IMR-90 (cell line): ENCODE measurements at regions not wholly inside any gene's neighbourhood (a gene's known extent, or its start where the extent isn't known, plus 50 kb on each side); places are given as distances from the start of the nearest gene placed in this dataset.

Experiments
- ATAC-seq: fragments of 200-7000 bp; cut with Tn5 transposase; 2 replicates; pipeline ENCODE4 v1.9.1; 2020; ENCODE audit warnings: low read depth, mild to moderate bottlenecking, moderate library complexity
- BruUV-seq: library from RNA; stranded (reverse); fragments of 400-500 nt; replicated peaks from 2 replicates; lab custom pipeline; 2021; lab: Mats Ljungman, UMichigan
- CTCF ChIA-PET: fragments of 300-600 bp; formaldehyde crosslinking; extraction: SDS; loops from one replicate; lab custom pipeline; 2021; ENCODE audit warnings: antibody characterized with exemption; lab: Yijun Ruan, JAX
- POLR2A ChIA-PET: fragments of 300-600 bp; sonication (Branson Sonifier 250); formaldehyde crosslinking; loops from one replicate; lab custom pipeline; 2022; ENCODE audit warnings: antibody characterized with exemption; ENCODE audit not compliant: unreplicated experiment; lab: Charles Lee
- DNase-seq: peaks from one replicate; pipeline ENCODE4 v3.0.0; 2013
- H2AFZ ChIP-seq: replicated peaks from 2 replicates; pipeline ENCODE3; 2013; ENCODE audit warnings: low read length, mild to moderate bottlenecking; ENCODE audit not compliant: poor library complexity
- H2AK5ac ChIP-seq: 2 replicates; pipeline ENCODE4 v1.6.1; 2013; ENCODE audit warnings: low read depth, low read length, inconsistent platforms
- H2AK9ac ChIP-seq: replicated peaks from 2 replicates; pipeline ENCODE3; 2013; ENCODE audit warnings: mild to moderate bottlenecking, low read depth, low read length, moderate library complexity; ENCODE audit not compliant: poor library complexity
- H2BK120ac ChIP-seq: 2 replicates; pipeline ENCODE4 v1.6.1; 2013; ENCODE audit warnings: low read depth, low read length, inconsistent platforms
- H2BK15ac ChIP-seq: 3 replicates; pipeline ENCODE4 v1.6.1; 2013; ENCODE audit warnings: low read depth, low read length, inconsistent platforms
- H2BK20ac ChIP-seq: 2 replicates; pipeline ENCODE4 v1.6.1; 2013; ENCODE audit warnings: low read depth, mild to moderate bottlenecking, inconsistent platforms, low read length, moderate library complexity
- H2BK5ac ChIP-seq: 2 replicates; pipeline ENCODE4 v1.6.1; 2013; ENCODE audit warnings: mild to moderate bottlenecking, low read depth, low read length, inconsistent platforms; ENCODE audit not compliant: poor library complexity, severe bottlenecking
- H3K14ac ChIP-seq: replicated peaks from 2 replicates; pipeline ENCODE4 v1.6.1; 2013; ENCODE audit warnings: low read depth, low read length, inconsistent platforms
- H3K18ac ChIP-seq: 2 replicates; pipeline ENCODE4 v1.6.1; 2013; ENCODE audit warnings: low read depth, low read length, control low read depth
- H3K23ac ChIP-seq: 2 replicates; pipeline ENCODE4 v1.6.1; 2013; ENCODE audit warnings: low read depth, low read length, inconsistent platforms
- H3K27ac ChIP-seq: 2 replicates; pipeline ENCODE4 v1.5.1; 2013; ENCODE audit warnings: mild to moderate bottlenecking, control low read depth, low read length; ENCODE audit not compliant: insufficient read depth
- H3K27me3 ChIP-seq: 2 replicates; pipeline ENCODE4 v1.6.1; 2013; ENCODE audit warnings: low read length; ENCODE audit not compliant: control insufficient read depth, insufficient read depth
- H3K36me3 ChIP-seq: 2 replicates; pipeline ENCODE4 v1.6.1; 2013; ENCODE audit warnings: low read length, mixed read lengths; ENCODE audit not compliant: control insufficient read depth, insufficient read depth
- H3K4ac ChIP-seq: 2 replicates; pipeline ENCODE4 v1.6.1; 2013; ENCODE audit warnings: low read depth, low read length, inconsistent platforms
- H3K4me1 ChIP-seq: 2 replicates; pipeline ENCODE4 v1.6.1; 2013; ENCODE audit warnings: low read length, mixed read lengths; ENCODE audit not compliant: control insufficient read depth, insufficient read depth
- H3K4me2 ChIP-seq: 2 replicates; pipeline ENCODE4 v1.6.1; 2013; ENCODE audit warnings: low read depth, mild to moderate bottlenecking, control low read depth, low read length, moderate library complexity
- H3K4me3 ChIP-seq: 2 replicates; pipeline ENCODE4 v1.5.1; 2013; ENCODE audit warnings: low read depth, mild to moderate bottlenecking, control low read depth, low read length, moderate library complexity; ENCODE audit not compliant: insufficient read depth
- H3K56ac ChIP-seq: 2 replicates; pipeline ENCODE4 v1.6.1; 2013; ENCODE audit warnings: low read length, inconsistent platforms; ENCODE audit not compliant: insufficient read depth; ENCODE audit errors: extremely low read depth
- H3K79me1 ChIP-seq, 2 experiments: 2 replicates each; pipeline ENCODE4 v1.6.1; 2013; ENCODE audit warnings: low read length in 2 of 2, inconsistent platforms in 1 of 2, low read depth in 1 of 2
- H3K9ac ChIP-seq: 2 replicates; pipeline ENCODE4 v1.6.1; 2013; ENCODE audit warnings: low read depth, low read length, control low read depth
- H3K9me1 ChIP-seq: 2 replicates; pipeline ENCODE4 v1.6.1; 2013; ENCODE audit warnings: low read length, inconsistent platforms; ENCODE audit not compliant: insufficient read depth
- H3K9me3 ChIP-seq: 2 replicates; pipeline ENCODE4 v1.6.1; 2013; ENCODE audit warnings: low read length; ENCODE audit not compliant: control insufficient read depth, insufficient read depth
- H4K20me1 ChIP-seq: 2 replicates; pipeline ENCODE4 v1.6.1; 2013; ENCODE audit warnings: low read length, inconsistent platforms; ENCODE audit not compliant: insufficient read depth
- H4K5ac ChIP-seq: 2 replicates; pipeline ENCODE4 v1.6.1; 2013; ENCODE audit warnings: mild to moderate bottlenecking, low read depth, low read length, control low read depth
- H4K8ac ChIP-seq, 2 experiments: 2 replicates each; pipeline ENCODE4 v1.6.1; 2013; ENCODE audit warnings: low read depth in 2 of 2, low read length in 2 of 2, control low read depth in 1 of 2, inconsistent platforms in 1 of 2
- H4K91ac ChIP-seq: 2 replicates; pipeline ENCODE4 v1.6.1; 2013; ENCODE audit warnings: low read depth, low read length, inconsistent platforms; ENCODE audit not compliant: insufficient read depth
- CEBPB ChIP-seq: IDR thresholded peaks from 2 replicates; pipeline ENCODE4 v1.6.1; 2012; ENCODE audit warnings: low read depth, low read length, improper control_type of control experiment
- CHD1 ChIP-seq: IDR thresholded peaks from 2 replicates; pipeline ENCODE4 v1.6.1; 2012; ENCODE audit warnings: low read depth, low read length, improper control_type of control experiment
- CTCF ChIP-seq: conservative IDR thresholded peaks from 2 replicates; pipeline ENCODE4 v1.5.1; 2012; ENCODE audit warnings: mild to moderate bottlenecking, low read depth, low read length, improper control_type of control experiment
- ELK1 ChIP-seq: fragments of 150-350 bp; IDR thresholded peaks from 2 replicates; pipeline ENCODE4 v1.6.1; 2016; ENCODE audit warnings: low read depth, mild to moderate bottlenecking, low read length, moderate library complexity, borderline replicate concordance
- FOS ChIP-seq: fragments of 150-350 bp; IDR thresholded peaks from 2 replicates; pipeline ENCODE4 v1.6.1; 2016; ENCODE audit warnings: low read depth, low read length
- MAFK ChIP-seq: IDR thresholded peaks from 2 replicates; pipeline ENCODE4 v1.6.1; 2012; ENCODE audit warnings: low read depth, low read length, improper control_type of control experiment
- MAZ ChIP-seq: IDR thresholded peaks from 2 replicates; pipeline ENCODE4 v1.6.1; 2012; ENCODE audit warnings: low read depth, mild to moderate bottlenecking, low read length, improper control_type of control experiment, moderate library complexity, borderline replicate concordance
- MXI1 ChIP-seq: IDR thresholded peaks from 2 replicates; pipeline ENCODE4 v1.6.1; 2012; ENCODE audit warnings: low read depth, mild to moderate bottlenecking, low read length, moderate library complexity, borderline replicate concordance
- NFE2L2 ChIP-seq: fragments of 150-350 bp; IDR thresholded peaks from 2 replicates; pipeline ENCODE4 v1.6.1; 2016; ENCODE audit warnings: low read depth, mild to moderate bottlenecking, low read length
- POLR2A ChIP-seq: IDR thresholded peaks from 2 replicates; pipeline ENCODE4 v1.6.1; 2012; ENCODE audit warnings: mild to moderate bottlenecking, low read depth, low read length
- RAD21 ChIP-seq: IDR thresholded peaks from 2 replicates; pipeline ENCODE4 v1.6.1; 2012; ENCODE audit warnings: low read length, improper control_type of control experiment
- RCOR1 ChIP-seq: IDR thresholded peaks from 2 replicates; pipeline ENCODE4 v1.6.1; 2012; ENCODE audit warnings: mild to moderate bottlenecking, low read length, improper control_type of control experiment; ENCODE audit not compliant: insufficient replicate concordance
- RFX5 ChIP-seq: IDR thresholded peaks from 2 replicates; pipeline ENCODE4 v1.8.0; 2012; ENCODE audit warnings: low read depth, mild to moderate bottlenecking, low read length, moderate library complexity
- SMC3 ChIP-seq: fragments of 150-350 bp; IDR thresholded peaks from 2 replicates; pipeline ENCODE4 v1.6.1; 2016; ENCODE audit warnings: low read depth, mild to moderate bottlenecking, antibody characterized with exemption, low read length, moderate library complexity
- USF2 ChIP-seq: fragments of 150-350 bp; IDR thresholded peaks from 2 replicates; pipeline ENCODE4 v1.6.1; 2017; ENCODE audit warnings: mild to moderate bottlenecking, antibody characterized with exemption, low read length, low read depth
- dilution Hi-C: fragments of 300-500 bp; cut with HindIII; formaldehyde crosslinking; loops from one replicate; pipeline ENCODE4 v1.14.3; 2018; ENCODE audit warnings: low sequenced_read_pairs; ENCODE audit not compliant: unreplicated experiment
- in situ Hi-C: fragments of 300-500 bp; cut with MboI; formaldehyde crosslinking; loops from 3 replicates; pipeline ENCODE4 v1.14.3; 2019; ENCODE audit warnings: low sequenced_read_pairs, inconsistent platforms, mixed read lengths
- intact Hi-C: fragments of 100-400 bp; cut with micrococcal nuclease; formaldehyde crosslinking; loops from 2 replicates; pipeline ENCODE4 v1.10.0; 2022

- BruUV-seq, result no TSS peak
- CTCF ChIA-PET, result no interaction called here
- no peaks in the 10 kb centered on the region for H3K27me3 ChIP-seq
Observed at GRCh38 chr4:18535948-18536347, 514.4 kb upstream of the LCORL start.

More at GRCh38 chr4:18535948-18536347, 514.4 kb upstream of the LCORL start:
- no peak overlapping the region for H3K56ac ChIP-seq
- H2AK5ac ChIP-seq, result no peak overlapping the region
- dilution Hi-C loops (no loop called here), intact Hi-C loops (no loop called here), in situ Hi-C loops (no loop called here)
- H4K5ac ChIP-seq, result no peak overlapping the region
- no peak overlapping the region for H2BK120ac ChIP-seq
- H3K79me1 ChIP-seq, result no peaks in the 10 kb centered on the region
- H3K4me1 ChIP-seq, result no peaks in the 10 kb centered on the region
- no peak overlapping the region for H3K18ac ChIP-seq
- POLR2A ChIA-PET, result no interaction called here
- no peak overlapping the region for H2BK5ac ChIP-seq
- no peak for DNase-seq
- no peak overlapping the region for H2AK9ac ChIP-seq
- H3K14ac ChIP-seq, result no peak overlapping the region
- no peak overlapping the region for H4K8ac ChIP-seq
- no peak for TF ChIP-seq MAFK
- TF ChIP-seq CTCF, result no peak
- TF ChIP-seq USF2, result no peak
- TF ChIP-seq CHD1, result no peak
- no peak for TF ChIP-seq SMC3
- no peak for TF ChIP-seq RCOR1
- no peak for TF ChIP-seq FOS
- TF ChIP-seq ELK1, result no peak
- no peak for TF ChIP-seq CEBPB
- no peak for TF ChIP-seq RAD21
- TF ChIP-seq NFE2L2, result no peak
- no peak for TF ChIP-seq POLR2A
- no peak for TF ChIP-seq MAZ
- no peak for TF ChIP-seq MXI1
- no peak for TF ChIP-seq RFX5
- no peak overlapping the region for H4K91ac ChIP-seq
- H2BK20ac ChIP-seq, result no peak overlapping the region
- no peak overlapping the region for H3K9ac ChIP-seq
- H3K4me2 ChIP-seq, result no peak overlapping the region
- H3K27ac ChIP-seq, result no peak overlapping the region
- H2BK15ac ChIP-seq, result no peak overlapping the region
- no peaks in the 10 kb centered on the region for H4K20me1 ChIP-seq
- H3K9me1 ChIP-seq, result no peaks in the 10 kb centered on the region
- H3K9me3 ChIP-seq, result peaks cover 5% of the 10 kb centered on the region
- H3K4ac ChIP-seq, result no peak overlapping the region
- no peak for ATAC-seq
- no peaks in the 10 kb centered on the region for H3K36me3 ChIP-seq
- no peak overlapping the region for H2AFZ ChIP-seq
- no peak overlapping the region for H3K23ac ChIP-seq
- no peak overlapping the region for H3K4me3 ChIP-seq
